DND-41 (cell line): ENCODE measurements at regions not wholly inside any gene's neighbourhood (a gene's known extent, or its start where the extent isn't known, plus 50 kb on each side); places are given as distances from the start of the nearest gene placed in this dataset.

Experiments
- ATAC-seq: fragments of 200-7000 bp; cut with Tn5 transposase; 3 replicates; pipeline ENCODE4 v1.9.1; 2021; ENCODE audit warnings: low read depth; ENCODE audit not compliant: insufficient read depth
- DNase-seq: peaks from one replicate; pipeline ENCODE4 v3.0.0-alpha.2; 2020
- H2AFZ ChIP-seq: 2 replicates; pipeline ENCODE4 v1.6.0; 2012; ENCODE audit warnings: low read depth, low read length
- H3K27ac ChIP-seq: 2 replicates; pipeline ENCODE4 v1.5.1; 2012; ENCODE audit warnings: low read length, inconsistent platforms
- H3K27me3 ChIP-seq: fragments of 200-600 bp; sonication (generic); 2 replicates; pipeline ENCODE4 v1.6.0; 2012; ENCODE audit warnings: low read length, mild to moderate bottlenecking, inconsistent platforms; ENCODE audit not compliant: insufficient read depth, poor library complexity
- H3K36me3 ChIP-seq: 2 replicates; pipeline ENCODE4 v1.5.1; 2012; ENCODE audit warnings: low read length, inconsistent platforms; ENCODE audit not compliant: insufficient read depth
- H3K4me1 ChIP-seq: 2 replicates; pipeline ENCODE4 v1.5.1; 2012; ENCODE audit warnings: mild to moderate bottlenecking, low read length; ENCODE audit not compliant: insufficient read depth
- H3K4me2 ChIP-seq: 2 replicates; pipeline ENCODE4 v1.6.0; 2012; ENCODE audit warnings: mild to moderate bottlenecking, moderate library complexity, low read length, inconsistent platforms; ENCODE audit not compliant: insufficient read depth
- H3K4me3 ChIP-seq, 2 experiments: fragments of 200-600 bp in 1 of 2; shearing (Covaris generic) in 1 of 2; 2 replicates each; pipeline ENCODE4 v1.5.1; 2012 to 2016; ENCODE audit warnings: inconsistent platforms in 2 of 2, low read length in 2 of 2, mild to moderate bottlenecking in 2 of 2, low read depth in 1 of 2, moderate library complexity in 1 of 2
- H3K79me2 ChIP-seq: 2 replicates; pipeline ENCODE4 v1.6.0; 2012; ENCODE audit warnings: low read length, inconsistent platforms; ENCODE audit not compliant: insufficient read depth
- H3K9ac ChIP-seq: 2 replicates; pipeline ENCODE4 v1.6.0; 2012; ENCODE audit warnings: low read depth, mild to moderate bottlenecking, inconsistent platforms, low read length, moderate library complexity
- H3K9me3 ChIP-seq: 2 replicates; pipeline ENCODE4 v1.5.1; 2012; ENCODE audit warnings: low read length, moderate library complexity, mild to moderate bottlenecking, inconsistent platforms; ENCODE audit not compliant: insufficient read depth, severe bottlenecking
- H4K20me1 ChIP-seq: 2 replicates; pipeline ENCODE4 v1.6.0; 2012; ENCODE audit warnings: low read length; ENCODE audit not compliant: insufficient read depth
- EZH2 ChIP-seq: IDR thresholded peaks from 3 replicates; pipeline ENCODE4 v1.6.1; 2012; ENCODE audit warnings: borderline replicate concordance, low read depth, mild to moderate bottlenecking, moderate library complexity, low read length, inconsistent platforms; ENCODE audit not compliant: severe bottlenecking
- TF ChIP-seq, protein P1 (sequence below): IDR thresholded peaks from 2 replicates; pipeline ENCODE4 v1.5.1; 2012; ENCODE audit warnings: borderline replicate concordance, low read length, moderate library complexity, mild to moderate bottlenecking; ENCODE audit not compliant: poor library complexity, severe bottlenecking; ENCODE audit errors: extremely low read depth

DNA sequence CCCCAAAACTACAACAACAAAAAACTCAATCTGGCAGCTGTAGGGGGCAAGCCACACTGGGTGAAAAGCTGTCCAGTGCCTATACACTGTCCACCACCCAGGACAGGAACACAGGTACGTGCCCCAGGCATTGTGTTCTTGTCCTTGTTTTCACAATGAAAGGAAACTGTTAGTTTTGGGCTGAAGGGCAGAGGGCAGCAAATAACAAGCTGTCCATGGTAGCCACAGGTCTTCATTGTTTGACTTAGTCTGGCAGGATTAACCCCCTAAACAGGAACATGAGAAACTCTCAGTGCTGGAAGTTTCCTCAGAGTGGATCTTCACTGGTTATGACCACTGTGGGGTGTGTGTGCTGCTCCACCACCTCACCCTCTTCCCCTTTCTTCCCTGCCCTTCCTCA is 224.6 kb upstream of the N4BP1 start:
- no peak for ATAC-seq
- no peak overlapping the region for H3K4me3 ChIP-seq

DNA sequence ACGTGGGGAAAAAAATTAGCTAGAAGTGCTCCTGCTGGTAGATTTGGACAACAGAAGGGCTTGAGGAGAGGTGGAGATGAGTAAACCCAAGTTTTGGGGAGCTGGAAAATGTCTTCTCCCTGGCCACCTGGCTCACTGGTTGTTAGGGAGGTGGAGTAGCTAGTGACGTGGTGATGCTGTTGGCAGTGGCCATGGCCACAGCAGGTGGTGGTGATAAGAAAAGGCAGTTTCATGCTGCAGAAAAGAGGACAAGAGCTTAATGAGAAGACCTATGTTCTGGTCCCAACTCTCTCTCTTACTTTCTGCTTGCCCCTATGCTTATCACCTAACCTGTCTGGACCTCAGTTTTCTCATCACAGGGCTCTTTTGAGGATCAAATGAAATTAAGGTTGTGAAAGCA is 223.5 kb upstream of the N4BP1 start:
- TF ChIP-seq EZH2, result no peak
- TF ChIP-seq, protein P1, sequence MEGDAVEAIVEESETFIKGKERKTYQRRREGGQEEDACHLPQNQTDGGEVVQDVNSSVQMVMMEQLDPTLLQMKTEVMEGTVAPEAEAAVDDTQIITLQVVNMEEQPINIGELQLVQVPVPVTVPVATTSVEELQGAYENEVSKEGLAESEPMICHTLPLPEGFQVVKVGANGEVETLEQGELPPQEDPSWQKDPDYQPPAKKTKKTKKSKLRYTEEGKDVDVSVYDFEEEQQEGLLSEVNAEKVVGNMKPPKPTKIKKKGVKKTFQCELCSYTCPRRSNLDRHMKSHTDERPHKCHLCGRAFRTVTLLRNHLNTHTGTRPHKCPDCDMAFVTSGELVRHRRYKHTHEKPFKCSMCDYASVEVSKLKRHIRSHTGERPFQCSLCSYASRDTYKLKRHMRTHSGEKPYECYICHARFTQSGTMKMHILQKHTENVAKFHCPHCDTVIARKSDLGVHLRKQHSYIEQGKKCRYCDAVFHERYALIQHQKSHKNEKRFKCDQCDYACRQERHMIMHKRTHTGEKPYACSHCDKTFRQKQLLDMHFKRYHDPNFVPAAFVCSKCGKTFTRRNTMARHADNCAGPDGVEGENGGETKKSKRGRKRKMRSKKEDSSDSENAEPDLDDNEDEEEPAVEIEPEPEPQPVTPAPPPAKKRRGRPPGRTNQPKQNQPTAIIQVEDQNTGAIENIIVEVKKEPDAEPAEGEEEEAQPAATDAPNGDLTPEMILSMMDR, result no peak
- H2AFZ ChIP-seq, result no peak overlapping the region
- H3K4me1 ChIP-seq, result no peaks in the 10 kb centered on the region
- H3K36me3 ChIP-seq, result no peaks in the 10 kb centered on the region
- H3K27me3 ChIP-seq, result no peaks in the 10 kb centered on the region
- no peak overlapping the region for H3K4me3 ChIP-seq
- no peak overlapping the region for H3K9ac ChIP-seq
- no peaks in the 10 kb centered on the region for H3K79me2 ChIP-seq
- no peak for DNase-seq
- H3K4me2 ChIP-seq, result no peak overlapping the region
- no peaks in the 10 kb centered on the region for H3K9me3 ChIP-seq
- H4K20me1 ChIP-seq, result no peaks in the 10 kb centered on the region
- no peak overlapping the region for H3K27ac ChIP-seq
- no peak for ATAC-seq

More for the DNA sequence above, 224.6 kb upstream of the N4BP1 start:
- H3K9me3 ChIP-seq, result no peaks in the 10 kb centered on the region
- H3K4me1 ChIP-seq, result no peaks in the 10 kb centered on the region
- H3K4me2 ChIP-seq, result no peak overlapping the region
- H3K27me3 ChIP-seq, result no peaks in the 10 kb centered on the region
- DNase-seq, result no peak
- H3K36me3 ChIP-seq, result no peaks in the 10 kb centered on the region
- no peaks in the 10 kb centered on the region for H4K20me1 ChIP-seq
- TF ChIP-seq, protein P1, result peak; percentile 15
- TF ChIP-seq EZH2, result no peak
- no peak overlapping the region for H3K9ac ChIP-seq
- H3K79me2 ChIP-seq, result no peaks in the 10 kb centered on the region
- H3K27ac ChIP-seq, result no peak overlapping the region
- no peak overlapping the region for H2AFZ ChIP-seq

DNA sequence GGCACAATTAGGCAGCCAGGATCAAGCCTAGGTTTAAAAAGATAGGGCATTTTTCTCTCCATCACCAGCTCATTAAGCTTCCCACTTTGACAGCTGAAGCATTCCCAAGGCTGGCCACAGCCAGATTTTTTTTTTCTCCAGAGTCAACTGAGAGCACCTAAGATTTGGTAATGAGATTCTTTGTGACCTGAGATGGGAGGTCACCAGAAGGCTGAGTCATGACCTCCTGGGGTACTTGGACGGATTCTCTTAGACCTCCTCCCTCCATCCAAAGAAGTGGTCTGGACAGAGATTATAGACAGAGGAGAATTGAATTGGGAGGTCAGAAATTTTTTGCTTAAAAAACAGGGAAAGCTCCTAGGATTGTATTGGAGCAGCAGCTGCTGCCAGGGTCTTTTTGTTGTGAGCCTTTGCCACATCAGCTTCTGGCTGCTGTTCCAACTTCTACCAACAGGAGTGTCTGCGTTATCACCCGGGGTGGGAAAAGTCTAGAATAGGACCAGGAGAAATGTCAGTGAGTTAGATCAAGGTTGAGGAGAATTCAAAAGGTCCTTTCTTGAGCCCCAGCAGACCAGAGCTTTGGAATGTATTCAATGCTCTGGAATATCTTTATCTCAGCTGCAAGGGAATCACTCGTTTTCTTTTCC is 221.2 kb upstream of the N4BP1 start:
- H3K27me3 ChIP-seq, result no peaks in the 10 kb centered on the region
- no peak overlapping the region for H2AFZ ChIP-seq
- no peak overlapping the region for H3K9ac ChIP-seq
- no peak for DNase-seq
- H4K20me1 ChIP-seq, result no peaks in the 10 kb centered on the region
- H3K4me1 ChIP-seq, result no peaks in the 10 kb centered on the region
- H3K79me2 ChIP-seq, result no peaks in the 10 kb centered on the region
- no peak overlapping the region for H3K4me2 ChIP-seq
- no peak overlapping the region for H3K4me3 ChIP-seq
- no peaks in the 10 kb centered on the region for H3K9me3 ChIP-seq
- H3K36me3 ChIP-seq, result no peaks in the 10 kb centered on the region
- no peak for ATAC-seq
- no peak overlapping the region for H3K27ac ChIP-seq
- TF ChIP-seq, protein P1, result peak; percentile 34
- no peak for TF ChIP-seq EZH2
